ENCODE measurements at regions not wholly inside any gene's neighbourhood (a gene's known extent, or its start where the extent isn't known, plus 50 kb on each side); places are given as distances from the start of the nearest gene placed in this dataset.

DNA sequence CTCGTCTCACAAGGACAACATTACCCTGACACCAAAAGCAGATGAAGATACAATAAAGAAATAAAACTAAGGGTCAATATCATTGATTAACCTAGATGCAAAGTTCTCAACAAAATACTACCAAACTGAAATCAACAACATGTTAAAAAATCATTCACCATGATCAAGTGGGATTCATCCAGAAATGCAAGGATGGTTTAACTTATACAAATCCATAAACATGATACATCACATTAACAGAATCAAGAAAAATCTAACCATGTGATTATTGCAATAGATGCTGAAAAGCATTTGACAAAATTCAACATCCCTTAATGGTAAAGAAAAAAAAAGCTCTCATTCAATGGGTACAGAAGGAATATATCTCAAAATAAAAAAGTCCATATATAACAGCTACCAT is 514.9 kb downstream of the TMA16 start:
- H3K9me3 Mint-ChIP-seq, result peaks cover 8% of the 10 kb centered on the region

DNA sequence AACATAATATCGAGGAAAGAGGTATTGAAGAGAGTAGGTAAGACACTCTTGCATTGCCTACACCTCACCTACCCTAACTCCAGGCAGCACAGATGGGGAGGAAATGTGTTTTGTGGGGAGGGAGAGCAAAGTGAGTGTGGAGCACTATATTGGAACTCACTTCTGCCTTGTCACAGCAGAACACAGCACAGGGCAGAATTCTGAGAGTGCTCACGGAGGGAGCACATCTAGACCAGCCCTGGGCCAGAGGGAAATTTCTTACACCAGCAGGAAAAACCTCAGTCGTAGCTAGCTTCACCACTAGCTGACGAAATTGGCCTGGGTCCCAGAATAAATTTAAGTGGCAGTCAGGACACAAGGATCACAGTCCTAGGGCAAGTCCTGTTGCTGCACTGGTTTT is 517.3 kb downstream of the TMA16 start:
- H3K36me3 Mint-ChIP-seq (ENCODE audit: low read depth), result no peaks in the 10 kb centered on the region

More for the DNA sequence above, 514.9 kb downstream of the TMA16 start:
- no peaks in the 10 kb centered on the region for H3K36me3 Mint-ChIP-seq (ENCODE audit: low read depth)
- no peaks in the 10 kb centered on the region for H3K27me3 ChIP-seq (ENCODE audit: control insufficient read depth, insufficient read depth, low read length, poor library complexity, severe bottlenecking)
- H3K27ac Mint-ChIP-seq, result no peak overlapping the region
- no peaks in the 10 kb centered on the region for H3K27me3 Mint-ChIP-seq (ENCODE audit: insufficient read depth)
- no peak for DNase-seq
- no peak overlapping the region for H3K4me3 ChIP-seq (ENCODE audit: low read length)
- no peak overlapping the region for H3K27ac ChIP-seq (ENCODE audit: low read depth, low read length)
- TF ChIP-seq CTCF (conservative IDR thresholded peaks at IDR 0.05), result no peak
- no peak overlapping the region for H3K9ac ChIP-seq (ENCODE audit: extremely low read depth, low read length, poor library complexity, severe bottlenecking)
- H3K36me3 ChIP-seq (ENCODE audit: control insufficient read depth, insufficient read depth, low read length), result no peaks in the 10 kb centered on the region
- peaks cover 6% of the 10 kb centered on the region for H3K4me1 ChIP-seq (ENCODE audit: control insufficient read depth, insufficient read depth, low read length)
- WGBS, 2 experiments (ENCODE audit: insufficient coverage in 1 of 2, insufficient read length in 1 of 2), result 100% methylated on average over 1 of the region's 1 CpG; no CpG with 5 or more reads in 1 of the 2 experiments
- H3K4me1 Mint-ChIP-seq, result peaks cover 4% of the 10 kb centered on the region
- peaks cover 5% of the 10 kb centered on the region for H3K9me3 ChIP-seq (ENCODE audit: control insufficient read depth, low read length)
- no peak overlapping the region for H3K4me3 Mint-ChIP-seq

GRCh38 chr4:164012396-164013027 is 518.0 kb downstream of the TMA16 start:
- no peaks in the 10 kb centered on the region for H3K36me3 ChIP-seq (ENCODE audit: control insufficient read depth, insufficient read depth, low read length)
- H3K4me3 ChIP-seq (ENCODE audit: low read length), result no peak overlapping the region
- Mint-ChIP-seq H3K27ac (peak overlapping the region; percentile 80), H3K4me1 (peaks cover 10% of the 10 kb centered on the region), H3K27me3 (ENCODE audit: insufficient read depth) (no peaks in the 10 kb centered on the region), H3K36me3 (ENCODE audit: low read depth) (no peaks in the 10 kb centered on the region), H3K9me3 (peaks cover 8% of the 10 kb centered on the region), H3K4me3 (no peak overlapping the region)
- H3K9me3 ChIP-seq (ENCODE audit: control insufficient read depth, low read length), result peaks cover 5% of the 10 kb centered on the region
- TF ChIP-seq CTCF (conservative IDR thresholded peaks at IDR 0.05), result peak; percentile 92
- peak; percentile 86 for DNase-seq
- no peak overlapping the region for H3K27ac ChIP-seq (ENCODE audit: low read depth, low read length)
- H3K27me3 ChIP-seq (ENCODE audit: control insufficient read depth, insufficient read depth, low read length, poor library complexity, severe bottlenecking), result no peaks in the 10 kb centered on the region
- H3K4me1 ChIP-seq (ENCODE audit: control insufficient read depth, insufficient read depth, low read length), result peaks cover 6% of the 10 kb centered on the region
- H3K9ac ChIP-seq (ENCODE audit: extremely low read depth, low read length, poor library complexity, severe bottlenecking), result no peak overlapping the region
- WGBS, 2 experiments (ENCODE audit: insufficient coverage in 1 of 2, insufficient read length in 1 of 2), result 0 to 15% methylated on average over 3 of the region's 3 CpGs

More for the DNA sequence above, 517.3 kb downstream of the TMA16 start:
- no peak for TF ChIP-seq CTCF (conservative IDR thresholded peaks at IDR 0.05)
- peaks cover 6% of the 10 kb centered on the region for H3K4me1 ChIP-seq (ENCODE audit: control insufficient read depth, insufficient read depth, low read length)
- H3K27me3 ChIP-seq (ENCODE audit: control insufficient read depth, insufficient read depth, low read length, poor library complexity, severe bottlenecking), result no peaks in the 10 kb centered on the region
- Mint-ChIP-seq H3K27me3 (ENCODE audit: insufficient read depth) (no peaks in the 10 kb centered on the region), H3K4me3 (no peak overlapping the region), H3K4me1 (peaks cover 10% of the 10 kb centered on the region), H3K9me3 (peaks cover 8% of the 10 kb centered on the region), H3K27ac (no peak overlapping the region)
- H3K9me3 ChIP-seq (ENCODE audit: control insufficient read depth, low read length), result peaks cover 5% of the 10 kb centered on the region
- no peak overlapping the region for H3K9ac ChIP-seq (ENCODE audit: extremely low read depth, low read length, poor library complexity, severe bottlenecking)
- H3K4me3 ChIP-seq (ENCODE audit: low read length), result no peak overlapping the region
- 85 to 90% methylated on average over 2 to 3 of the region's 4 CpGs for WGBS, 2 experiments (ENCODE audit: insufficient coverage in 1 of 2, insufficient read length in 1 of 2)
- H3K27ac ChIP-seq (ENCODE audit: low read depth, low read length), result no peak overlapping the region
- H3K36me3 ChIP-seq (ENCODE audit: control insufficient read depth, insufficient read depth, low read length), result no peaks in the 10 kb centered on the region
- no peak for DNase-seq
